CD8-positive, alpha-beta memory T cell (primary cell): ENCODE measurements at regions not wholly inside any gene's neighbourhood (a gene's known extent, or its start where the extent isn't known, plus 50 kb on each side); places are given as distances from the start of the nearest gene placed in this dataset.

Experiments
- CTCF ChIA-PET: fragments of 350-600 bp; sonication (Branson Sonifier 250); formaldehyde crosslinking; loops from one replicate; lab custom pipeline; 2021; ENCODE audit warnings: antibody characterized with exemption; lab: Charles Lee
- POLR2A ChIA-PET: fragments of 350-600 bp; sonication (Branson Sonifier 250); formaldehyde crosslinking; loops from one replicate; lab custom pipeline; 2021; ENCODE audit warnings: antibody characterized with exemption; lab: Charles Lee
- DNase-seq, 5 donors: peaks; one replicate each; pipeline versions ENCODE4 v3.0.0 to v3.0.0-alpha.2; 2020 to 2022; ENCODE audit warnings: mixed read lengths in 1 of 5
- H3K27ac ChIP-seq: one replicate; pipeline ENCODE4 v1.7.0; 2013; ENCODE audit warnings: low read depth, mild to moderate bottlenecking, low read length, moderate library complexity
- H3K27me3 ChIP-seq: 2 replicates; pipeline ENCODE4 v1.7.0; 2013; ENCODE audit warnings: low read length, mild to moderate bottlenecking; ENCODE audit not compliant: insufficient read depth, poor library complexity, severe bottlenecking
- H3K36me3 ChIP-seq: 2 replicates; pipeline ENCODE4 v1.7.0; 2013; ENCODE audit warnings: mild to moderate bottlenecking, low read length, moderate library complexity; ENCODE audit not compliant: insufficient read depth
- H3K4me1 ChIP-seq: 2 replicates; pipeline ENCODE4 v1.7.0; 2013; ENCODE audit warnings: mild to moderate bottlenecking, low read length, moderate library complexity; ENCODE audit not compliant: insufficient read depth
- H3K4me3 ChIP-seq: 2 replicates; pipeline ENCODE4 v1.7.0; 2013; ENCODE audit warnings: mild to moderate bottlenecking, low read length
- H3K9me3 ChIP-seq: 2 replicates; pipeline ENCODE4 v1.7.0; 2013; ENCODE audit warnings: mild to moderate bottlenecking, low read length
- H3K27ac Mint-ChIP-seq, 8 donors: one replicate each; pipeline ENCODE4 v1.8.0; 2020 to 2021; ENCODE audit warnings: mixed read lengths in 8 of 8, mild to moderate bottlenecking in 6 of 8, inconsistent platforms in 3 of 8, moderate library complexity in 3 of 8
- H3K27me3 Mint-ChIP-seq, 2 donors: one replicate each; pipeline ENCODE4 v1.8.0; 2020 to 2021; ENCODE audit warnings: mixed read lengths in 2 of 2, mild to moderate bottlenecking in 1 of 2, moderate library complexity in 1 of 2
- H3K36me3 Mint-ChIP-seq, 3 donors: one replicate each; pipeline ENCODE4 v1.8.0; 2020 to 2021; ENCODE audit warnings: mixed read lengths in 3 of 3, inconsistent platforms in 1 of 3, mild to moderate bottlenecking in 1 of 3
- H3K4me1 Mint-ChIP-seq, 3 donors: one replicate each; pipeline ENCODE4 v1.8.0; 2020 to 2021; ENCODE audit warnings: mixed read lengths in 3 of 3, inconsistent platforms in 1 of 3, mild to moderate bottlenecking in 1 of 3
- H3K4me3 Mint-ChIP-seq, 7 donors: one replicate each; pipeline ENCODE4 v1.8.0; 2020 to 2021; ENCODE audit warnings: mixed read lengths in 7 of 7, mild to moderate bottlenecking in 6 of 7, moderate library complexity in 4 of 7, inconsistent platforms in 2 of 7
- H3K9me3 Mint-ChIP-seq, 5 donors: one replicate each; pipeline ENCODE4 v1.8.0; 2020 to 2022; ENCODE audit warnings: mixed read lengths in 5 of 5, mild to moderate bottlenecking in 3 of 5, moderate library complexity in 2 of 5, inconsistent platforms in 1 of 5

DNA sequence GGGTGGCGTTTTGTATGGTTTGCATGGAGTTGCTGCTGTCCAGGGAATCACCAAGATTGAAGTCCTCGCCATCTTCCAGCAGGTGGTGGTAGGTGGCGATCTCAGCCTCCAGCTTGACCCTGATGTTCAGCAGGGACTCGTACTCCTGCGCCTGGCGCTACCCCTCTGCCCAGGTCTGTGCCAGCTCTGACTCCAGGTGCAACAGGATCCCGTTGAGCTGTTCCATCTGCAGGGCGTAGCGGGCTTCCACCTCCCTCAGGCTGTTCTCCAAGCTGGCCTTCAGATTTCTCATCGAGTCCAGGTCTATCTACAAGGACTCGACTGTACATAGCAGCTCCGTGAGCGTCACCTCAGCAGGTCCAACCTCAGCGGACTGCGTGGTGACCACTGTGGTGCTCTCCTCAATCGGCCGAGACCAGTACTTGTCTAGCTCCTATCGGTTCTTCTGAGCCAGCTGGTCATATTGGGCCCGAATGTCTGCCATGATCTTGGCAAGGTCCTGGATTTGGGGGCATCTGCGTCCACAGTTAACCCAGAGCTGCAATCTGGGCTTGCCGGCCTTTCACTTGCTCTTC lies 1584.8 kb upstream of the ACO1 start:
- H3K4me1 Mint-ChIP-seq = no peaks in the 10 kb centered on the region

GRCh38 chr9:30800421-30800820 lies 1584.0 kb upstream of the ACO1 start:
- H3K9me3 ChIP-seq = no peaks in the 10 kb centered on the region
- Mint-ChIP-seq H3K9me3 (no peaks in the 10 kb centered on the region), H3K4me1 (no peaks in the 10 kb centered on the region), H3K27ac (no peak overlapping the region), H3K27me3 (no peaks in the 10 kb centered on the region), H3K4me3 (no peak overlapping the region), H3K36me3 (no peaks in the 10 kb centered on the region)
- CTCF ChIA-PET = no interaction called here
- H3K36me3 ChIP-seq = no peaks in the 10 kb centered on the region
- POLR2A ChIA-PET = no interaction called here
- H3K27ac ChIP-seq = no peak overlapping the region
- no peaks in the 10 kb centered on the region for H3K4me1 ChIP-seq
- H3K4me3 ChIP-seq = no peak overlapping the region
- H3K27me3 ChIP-seq = no peaks in the 10 kb centered on the region
- no peak for DNase-seq

More for the DNA sequence above, 1584.8 kb upstream of the ACO1 start:
- Histone ChIP-seq H3K27ac (no peak overlapping the region), H3K4me1 (no peaks in the 10 kb centered on the region), H3K36me3 (no peaks in the 10 kb centered on the region), H3K4me3 (no peak overlapping the region), H3K27me3 (no peaks in the 10 kb centered on the region), H3K9me3 (no peaks in the 10 kb centered on the region)
- ChIA-PET CTCF (no interaction called here), POLR2A (no interaction called here)
- no peaks in the 10 kb centered on the region for H3K9me3 Mint-ChIP-seq
- H3K4me3 Mint-ChIP-seq = no peak overlapping the region
- no peak for DNase-seq
- H3K27ac Mint-ChIP-seq = no peak overlapping the region
- no peaks in the 10 kb centered on the region for H3K27me3 Mint-ChIP-seq
- no peaks in the 10 kb centered on the region for H3K36me3 Mint-ChIP-seq

DNA sequence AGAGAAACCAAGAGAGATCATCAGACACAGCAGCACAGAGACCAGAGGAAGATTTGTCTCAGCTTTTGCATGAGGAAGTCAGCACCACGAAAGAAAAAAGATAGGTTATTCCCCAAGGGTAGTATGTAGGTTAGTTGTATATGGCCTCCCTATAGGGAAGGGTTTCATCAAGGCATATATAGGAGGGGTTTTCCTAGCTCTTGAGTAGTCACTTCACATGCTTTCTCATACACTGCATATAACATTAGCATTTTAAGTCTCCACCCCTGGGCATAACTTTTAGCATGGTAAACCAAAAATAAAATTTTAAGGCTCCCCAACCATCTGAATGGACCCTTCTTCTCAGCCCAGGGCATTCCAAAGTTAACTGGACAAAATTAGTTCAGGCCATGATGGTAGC lies 1571.6 kb upstream of the ACO1 start:
- Mint-ChIP-seq H3K27me3 (no peaks in the 10 kb centered on the region), H3K4me1 (no peaks in the 10 kb centered on the region), H3K4me3 (no peak overlapping the region), H3K36me3 (no peaks in the 10 kb centered on the region), H3K9me3 (peaks cover 0 to 2% (median 0%) of the 10 kb centered on the region in 5 donors), H3K27ac (no peak overlapping the region)
- Histone ChIP-seq H3K27me3 (no peaks in the 10 kb centered on the region), H3K4me1 (no peaks in the 10 kb centered on the region), H3K9me3 (no peaks in the 10 kb centered on the region), H3K4me3 (no peak overlapping the region), H3K27ac (no peak overlapping the region), H3K36me3 (no peaks in the 10 kb centered on the region)
- POLR2A ChIA-PET = no interaction called here
- CTCF ChIA-PET = no interaction called here
- DNase-seq = no peak

DNA sequence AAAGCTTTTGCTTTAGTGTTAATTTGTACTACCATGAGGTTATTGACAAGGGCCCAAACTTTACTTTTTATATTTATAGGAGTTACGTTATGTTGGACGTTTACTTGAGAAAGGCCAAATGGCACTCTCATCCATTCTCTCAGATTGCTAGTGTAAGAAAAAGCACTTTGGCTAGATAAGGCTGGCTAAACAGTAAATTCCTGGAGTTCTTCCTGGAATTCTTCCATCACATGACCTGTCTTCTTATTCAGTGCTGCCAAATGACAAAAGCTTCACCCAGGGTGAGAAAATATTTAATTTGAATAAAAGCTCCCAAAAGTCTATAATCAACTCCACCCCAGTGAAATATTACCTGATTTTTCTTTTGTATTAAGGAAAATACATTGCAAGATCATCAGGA lies 1568.9 kb upstream of the ACO1 start:
- Mint-ChIP-seq H3K27ac (no peak overlapping the region), H3K27me3 (no peaks in the 10 kb centered on the region), H3K4me1 (no peaks in the 10 kb centered on the region), H3K4me3 (no peak overlapping the region), H3K36me3 (no peaks in the 10 kb centered on the region), H3K9me3 (peaks cover 0 to 2% (median 0%) of the 10 kb centered on the region in 5 donors)
- H3K36me3 ChIP-seq = no peaks in the 10 kb centered on the region
- H3K9me3 ChIP-seq = no peaks in the 10 kb centered on the region
- no peak for DNase-seq
- CTCF ChIA-PET = no interaction called here
- no peak overlapping the region for H3K27ac ChIP-seq
- H3K4me1 ChIP-seq = no peaks in the 10 kb centered on the region
- POLR2A ChIA-PET = no interaction called here
- H3K27me3 ChIP-seq = no peaks in the 10 kb centered on the region
- H3K4me3 ChIP-seq = no peak overlapping the region

GRCh38 chr9:30845136-30845535 lies 1539.3 kb upstream of the ACO1 start:
- no peak overlapping the region for H3K4me3 ChIP-seq
- POLR2A ChIA-PET = no interaction called here
- Mint-ChIP-seq H3K36me3 (no peaks in the 10 kb centered on the region), H3K27ac (no peak overlapping the region), H3K4me1 (no peaks in the 10 kb centered on the region), H3K4me3 (no peak overlapping the region), H3K27me3 (no peaks in the 10 kb centered on the region), H3K9me3 (no peaks in the 10 kb centered on the region)
- CTCF ChIA-PET = no interaction called here
- no peak overlapping the region for H3K27ac ChIP-seq
- H3K9me3 ChIP-seq = peaks cover 3% of the 10 kb centered on the region
- no peaks in the 10 kb centered on the region for H3K27me3 ChIP-seq
- no peak for DNase-seq
- no peaks in the 10 kb centered on the region for H3K36me3 ChIP-seq
- no peaks in the 10 kb centered on the region for H3K4me1 ChIP-seq

DNA sequence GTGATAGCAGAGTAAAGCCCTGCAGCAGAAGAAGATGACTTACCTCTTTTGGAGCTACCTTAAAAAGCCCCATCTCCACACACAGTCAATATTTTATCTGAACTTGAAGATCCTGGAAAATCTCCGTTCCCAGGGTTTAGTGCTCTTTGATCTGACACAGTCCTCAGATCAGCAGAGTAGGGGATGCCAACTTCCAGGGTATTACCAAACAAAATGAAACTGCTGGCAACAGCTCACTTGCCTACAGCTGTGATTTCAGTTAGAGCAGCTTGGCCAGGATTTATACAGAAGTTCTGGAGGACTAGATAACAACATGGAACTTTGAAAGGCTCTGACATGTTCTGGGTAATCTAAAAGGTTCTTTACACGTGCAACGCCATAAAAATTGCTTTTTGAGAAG lies 1537.8 kb upstream of the ACO1 start:
- H3K27ac Mint-ChIP-seq = no peak overlapping the region
- POLR2A ChIA-PET = no interaction called here
- no peak overlapping the region for H3K4me3 Mint-ChIP-seq
- H3K36me3 Mint-ChIP-seq = no peaks in the 10 kb centered on the region
- H3K9me3 ChIP-seq = peaks cover 3% of the 10 kb centered on the region
- no peaks in the 10 kb centered on the region for H3K4me1 Mint-ChIP-seq
- peaks cover 0 to 2% (median 0%) of the 10 kb centered on the region in 5 donors for H3K9me3 Mint-ChIP-seq
- no peaks in the 10 kb centered on the region for H3K27me3 Mint-ChIP-seq
- CTCF ChIA-PET = no interaction called here
- no peaks in the 10 kb centered on the region for H3K4me1 ChIP-seq
- no peaks in the 10 kb centered on the region for H3K27me3 ChIP-seq
- H3K27ac ChIP-seq = no peak overlapping the region
- no peak overlapping the region for H3K4me3 ChIP-seq
- no peaks in the 10 kb centered on the region for H3K36me3 ChIP-seq
- DNase-seq = no peak

DNA sequence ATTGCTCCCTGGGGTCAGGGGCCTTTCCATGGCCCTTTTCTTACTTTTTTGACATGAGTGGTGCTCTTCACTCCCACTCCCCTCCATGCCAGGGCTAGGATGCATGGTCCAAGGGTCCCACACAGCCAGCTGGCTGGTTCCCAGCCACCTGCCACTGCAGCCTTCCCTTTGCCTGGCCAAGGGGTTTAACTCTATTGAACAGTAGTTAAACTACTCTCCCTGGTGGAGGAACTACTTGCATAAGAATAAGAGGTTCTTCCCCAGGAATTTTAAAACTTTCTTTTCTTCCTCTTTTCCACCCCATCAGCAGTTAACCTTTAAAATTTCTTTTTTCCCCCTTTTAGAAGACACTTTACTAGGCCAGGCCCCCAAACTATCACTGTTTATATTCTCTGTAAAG lies 1532.8 kb upstream of the ACO1 start:
- no peaks in the 10 kb centered on the region for H3K4me1 Mint-ChIP-seq
- Histone ChIP-seq H3K9me3 (no peaks in the 10 kb centered on the region), H3K27ac (no peak overlapping the region), H3K27me3 (no peaks in the 10 kb centered on the region), H3K4me1 (no peaks in the 10 kb centered on the region), H3K36me3 (no peaks in the 10 kb centered on the region), H3K4me3 (no peak overlapping the region)
- no peak for DNase-seq
- ChIA-PET POLR2A (no interaction called here), CTCF (no interaction called here)
- no peak overlapping the region for H3K4me3 Mint-ChIP-seq
- H3K9me3 Mint-ChIP-seq = peaks cover 0 to 5% (median 0%) of the 10 kb centered on the region in 5 donors
- H3K27me3 Mint-ChIP-seq = no peaks in the 10 kb centered on the region
- no peaks in the 10 kb centered on the region for H3K36me3 Mint-ChIP-seq
- H3K27ac Mint-ChIP-seq = no peak overlapping the region

DNA sequence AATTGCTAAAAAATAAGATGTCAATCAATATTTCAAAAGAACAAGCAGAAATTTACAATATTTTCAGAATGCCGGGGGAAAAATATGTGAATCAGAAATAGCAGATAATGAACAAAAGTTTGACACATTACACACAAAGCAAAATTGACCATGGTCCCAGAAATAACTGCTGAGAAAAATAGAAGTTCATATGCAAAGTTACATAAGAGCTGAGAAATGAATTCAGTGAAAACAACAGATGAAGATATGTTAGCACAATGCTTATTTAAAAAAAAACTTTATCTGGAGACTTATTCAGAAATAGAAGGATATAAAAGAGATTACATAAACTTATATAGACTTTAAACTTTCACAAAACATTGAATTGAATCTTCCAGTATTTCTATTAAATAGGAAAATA lies 1483.7 kb upstream of the ACO1 start:
- CTCF ChIA-PET = no interaction called here
- Mint-ChIP-seq H3K9me3 (no peaks in the 10 kb centered on the region), H3K4me1 (no peaks in the 10 kb centered on the region), H3K27ac (no peak overlapping the region), H3K27me3 (no peaks in the 10 kb centered on the region), H3K36me3 (no peaks in the 10 kb centered on the region), H3K4me3 (no peak overlapping the region)
- Histone ChIP-seq H3K4me3 (no peak overlapping the region), H3K27ac (no peak overlapping the region), H3K36me3 (no peaks in the 10 kb centered on the region), H3K9me3 (no peaks in the 10 kb centered on the region), H3K27me3 (no peaks in the 10 kb centered on the region), H3K4me1 (no peaks in the 10 kb centered on the region)
- POLR2A ChIA-PET = no interaction called here
- no peak for DNase-seq

- H3K27ac ChIP-seq = no peak overlapping the region
- H3K36me3 Mint-ChIP-seq = no peaks in the 10 kb centered on the region
- no peak overlapping the region for H3K4me3 ChIP-seq
- no peak overlapping the region for H3K4me3 Mint-ChIP-seq
- H3K27me3 ChIP-seq = no peaks in the 10 kb centered on the region
- H3K9me3 ChIP-seq = no peaks in the 10 kb centered on the region
- CTCF ChIA-PET = no interaction called here
- no peaks in the 10 kb centered on the region for H3K4me1 Mint-ChIP-seq
- H3K4me1 ChIP-seq = no peaks in the 10 kb centered on the region
- no peaks in the 10 kb centered on the region for H3K36me3 ChIP-seq
- no peaks in the 10 kb centered on the region for H3K9me3 Mint-ChIP-seq
- no peak for DNase-seq
- H3K27me3 Mint-ChIP-seq = no peaks in the 10 kb centered on the region
- POLR2A ChIA-PET = no interaction called here
- H3K27ac Mint-ChIP-seq = no peak overlapping the region
Measured at GRCh38 chr9:30913331-30913730, 1471.1 kb upstream of the ACO1 start.
